ENCODE measurements at regions not wholly inside any gene's neighbourhood (a gene's known extent, or its start where the extent isn't known, plus 50 kb on each side); places are given as distances from the start of the nearest gene placed in this dataset.

DNA sequence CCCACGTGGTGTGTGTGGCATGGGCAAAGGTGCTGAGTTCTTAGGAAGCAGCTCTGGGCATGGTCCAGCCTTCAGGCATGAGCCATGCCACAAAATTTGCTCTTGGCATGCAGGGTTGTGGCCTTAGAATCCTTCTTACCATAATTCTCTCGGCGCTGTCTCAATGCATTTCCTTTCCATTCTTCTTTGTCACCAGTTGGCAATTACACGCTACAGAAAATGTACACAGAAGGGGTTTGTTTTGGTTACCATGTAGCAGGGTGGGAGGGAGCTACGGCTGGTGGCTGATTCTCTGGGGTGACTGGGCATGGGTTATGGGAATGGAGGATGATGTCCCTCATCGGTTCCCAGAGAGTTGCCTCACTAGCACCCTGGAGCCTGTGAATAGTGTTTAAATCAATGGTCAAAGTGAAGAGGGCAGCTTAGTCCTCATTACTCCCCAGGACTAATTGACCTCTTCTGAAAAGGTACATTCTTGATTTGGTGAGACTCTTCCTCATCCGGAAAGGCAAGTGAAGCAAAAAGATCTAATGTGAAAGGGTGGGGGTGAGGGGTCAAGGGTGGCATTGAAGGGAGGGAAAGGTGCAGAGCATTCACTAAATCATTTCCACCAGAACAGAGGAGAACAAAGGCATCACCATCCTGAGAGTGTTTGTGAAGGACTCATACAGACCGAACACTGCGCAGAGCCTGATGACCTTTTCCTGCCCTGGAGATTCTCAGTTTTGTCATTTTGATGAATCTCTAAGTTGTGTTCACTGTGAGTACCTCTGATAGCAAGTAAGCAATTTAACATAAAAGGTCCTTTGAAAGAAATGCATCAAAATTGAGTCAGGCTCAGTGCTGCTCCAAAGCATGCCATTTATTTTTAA is 199.8 kb upstream of the SFRP2 start:
- DNase-seq (ENCODE audit: low spot score): no peak

GRCh38 chr4:153987291-153987690 is 198.4 kb upstream of the SFRP2 start:
- DNase-seq (ENCODE audit: low spot score): no peak

DNA sequence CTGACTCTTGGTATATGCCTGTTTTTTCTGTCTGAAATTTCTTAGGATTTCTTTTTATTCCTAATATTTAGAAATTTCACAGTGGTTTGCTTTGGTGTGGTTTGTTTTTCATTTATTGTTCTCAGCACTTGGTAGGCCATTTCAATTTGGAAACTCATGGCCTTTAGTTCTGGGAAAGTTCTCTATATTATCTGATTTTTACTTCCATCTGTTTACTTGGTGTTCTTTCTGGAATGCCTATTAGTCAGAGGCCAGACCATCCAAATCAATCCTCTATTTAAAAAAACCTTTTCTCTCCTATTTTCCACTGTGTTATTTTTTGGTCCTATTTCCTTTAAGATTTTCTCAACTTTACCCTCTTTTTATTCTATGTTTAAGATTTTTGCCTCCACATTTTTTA is 188.1 kb upstream of the SFRP2 start:
- DNase-seq (ENCODE audit: low spot score): no peak

DNA sequence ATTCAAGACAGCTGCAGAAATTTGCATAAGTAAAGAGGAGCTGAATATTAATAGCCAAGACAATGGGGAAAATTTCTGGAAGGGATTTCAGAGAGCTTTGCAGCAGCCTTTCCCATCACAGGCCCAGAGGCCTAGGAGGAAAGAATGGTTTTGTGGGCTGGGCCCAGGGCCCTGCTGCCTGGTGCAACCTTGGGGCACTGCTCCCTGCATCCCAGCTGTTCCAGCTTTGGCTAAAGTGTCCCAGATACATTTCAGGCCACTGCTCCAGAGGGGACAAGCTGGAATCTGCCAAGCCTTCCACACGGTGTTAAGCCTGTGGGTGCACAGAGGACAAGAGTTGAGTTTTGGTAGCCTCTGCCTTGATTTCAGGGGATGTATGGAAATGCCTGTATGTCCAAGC is 185.6 kb upstream of the SFRP2 start:
- no peak for DNase-seq (ENCODE audit: low spot score)

GRCh38 chr4:153973942-153974341 is 185.1 kb upstream of the SFRP2 start:
- DNase-seq (ENCODE audit: low spot score): no peak

DNA sequence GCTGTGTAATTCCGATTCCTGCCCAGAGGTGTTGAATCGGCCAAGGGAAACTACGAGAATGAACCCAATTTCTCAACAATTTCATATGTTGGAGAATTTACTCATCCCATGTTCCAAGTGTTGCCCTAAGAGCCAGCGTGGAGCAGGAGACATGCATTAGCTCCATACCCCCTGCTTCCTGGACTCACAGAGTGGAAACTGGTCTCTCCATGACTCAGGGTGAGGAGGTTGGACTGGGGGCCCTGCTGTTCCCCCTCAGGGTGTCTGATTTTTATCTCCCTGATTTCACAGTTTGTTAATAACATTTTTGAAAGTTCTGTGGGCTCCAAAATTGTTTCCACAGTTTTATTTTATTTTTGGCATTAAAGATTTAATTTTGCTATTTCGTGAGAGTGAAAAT is 183.0 kb upstream of the SFRP2 start:
- DNase-seq (ENCODE audit: low spot score): no peak

DNA sequence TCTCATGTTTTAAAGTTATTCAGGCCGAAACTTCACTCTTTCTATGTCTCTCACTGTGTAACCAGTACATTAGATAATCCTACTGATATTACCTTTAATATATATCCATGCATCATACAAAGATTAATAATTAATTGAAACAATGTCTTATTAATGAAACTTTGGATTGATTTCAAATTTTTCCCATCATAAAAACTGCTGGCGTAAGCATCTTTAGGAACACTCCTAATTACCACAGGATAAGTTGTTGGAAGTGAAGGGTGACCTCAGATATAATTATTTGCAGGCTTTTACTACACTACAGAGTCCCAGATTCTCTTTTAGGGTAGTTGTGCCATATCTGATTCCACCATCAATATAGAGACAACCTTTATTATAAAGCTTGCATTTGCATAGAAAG is 181.3 kb upstream of the SFRP2 start:
- DNase-seq (ENCODE audit: low spot score): no peak

DNA sequence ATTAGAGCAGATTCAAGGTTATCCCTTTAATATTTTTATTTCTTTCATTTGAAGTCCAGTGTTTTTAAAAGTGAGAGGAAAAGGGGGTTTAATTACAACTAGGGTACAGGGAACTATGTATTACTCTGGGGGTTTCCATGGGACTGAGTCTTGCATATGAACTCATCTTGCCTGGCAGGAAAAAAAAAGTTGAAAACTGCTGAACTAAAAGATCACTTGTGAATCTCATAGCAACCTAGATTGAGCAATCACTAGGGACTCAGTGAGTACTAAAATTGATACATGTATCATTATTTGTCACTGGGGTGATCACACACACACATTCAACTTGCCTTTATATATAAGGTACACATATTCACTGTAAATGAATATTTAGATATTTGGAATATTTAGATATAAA is 180.7 kb upstream of the SFRP2 start:
- no peak for DNase-seq (ENCODE audit: low spot score)

GRCh38 chr4:153966641-153967040 is 177.8 kb upstream of the SFRP2 start:
- DNase-seq (ENCODE audit: low spot score): no peak

GRCh38 chr4:153963216-153963615 is 174.3 kb upstream of the SFRP2 start:
- DNase-seq (ENCODE audit: low spot score): no peak

DNA sequence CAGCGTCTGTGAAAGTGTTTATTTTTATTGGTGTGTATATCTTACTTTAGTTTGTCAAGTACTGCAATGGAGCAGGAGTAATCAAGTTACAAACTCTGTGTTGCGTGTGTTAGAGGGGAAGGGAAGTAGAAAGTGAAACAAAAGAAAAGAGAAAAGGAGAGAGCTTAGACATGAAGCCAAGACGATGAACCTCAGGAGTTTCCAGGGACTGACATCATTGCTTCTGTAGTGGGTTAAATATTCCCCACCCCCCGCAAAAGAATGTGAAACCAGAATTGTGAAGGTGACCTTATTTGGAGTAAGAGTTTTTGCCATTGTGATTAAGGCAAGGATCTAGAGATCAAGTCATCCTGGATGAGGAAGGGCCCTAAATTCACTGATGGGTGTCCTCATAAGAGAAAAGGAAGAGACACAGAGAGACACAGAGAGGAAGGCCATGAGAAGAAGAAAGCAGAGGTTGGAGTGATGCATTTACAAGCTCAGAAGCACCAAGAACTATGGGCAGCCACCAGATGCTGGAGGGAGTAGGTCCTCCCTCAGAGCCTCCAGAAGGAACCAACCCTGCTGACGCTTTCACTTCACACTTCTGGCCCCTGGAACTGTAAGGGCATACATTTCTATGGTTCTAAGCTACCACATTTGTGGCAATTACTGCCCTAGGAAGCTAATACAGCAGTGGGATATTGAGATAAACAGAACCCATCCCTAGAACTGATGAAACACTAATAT is 173.6 kb upstream of the SFRP2 start:
- no peak for DNase-seq (ENCODE audit: low spot score)

- DNase-seq (ENCODE audit: low spot score): no peak
These were observed 166.4 kb upstream of the SFRP2 start for GRCh38 chr4:153955327-153955726.

GRCh38 chr4:153954654-153955053 is 165.8 kb upstream of the SFRP2 start:
- no peak for DNase-seq (ENCODE audit: low spot score)

DNA sequence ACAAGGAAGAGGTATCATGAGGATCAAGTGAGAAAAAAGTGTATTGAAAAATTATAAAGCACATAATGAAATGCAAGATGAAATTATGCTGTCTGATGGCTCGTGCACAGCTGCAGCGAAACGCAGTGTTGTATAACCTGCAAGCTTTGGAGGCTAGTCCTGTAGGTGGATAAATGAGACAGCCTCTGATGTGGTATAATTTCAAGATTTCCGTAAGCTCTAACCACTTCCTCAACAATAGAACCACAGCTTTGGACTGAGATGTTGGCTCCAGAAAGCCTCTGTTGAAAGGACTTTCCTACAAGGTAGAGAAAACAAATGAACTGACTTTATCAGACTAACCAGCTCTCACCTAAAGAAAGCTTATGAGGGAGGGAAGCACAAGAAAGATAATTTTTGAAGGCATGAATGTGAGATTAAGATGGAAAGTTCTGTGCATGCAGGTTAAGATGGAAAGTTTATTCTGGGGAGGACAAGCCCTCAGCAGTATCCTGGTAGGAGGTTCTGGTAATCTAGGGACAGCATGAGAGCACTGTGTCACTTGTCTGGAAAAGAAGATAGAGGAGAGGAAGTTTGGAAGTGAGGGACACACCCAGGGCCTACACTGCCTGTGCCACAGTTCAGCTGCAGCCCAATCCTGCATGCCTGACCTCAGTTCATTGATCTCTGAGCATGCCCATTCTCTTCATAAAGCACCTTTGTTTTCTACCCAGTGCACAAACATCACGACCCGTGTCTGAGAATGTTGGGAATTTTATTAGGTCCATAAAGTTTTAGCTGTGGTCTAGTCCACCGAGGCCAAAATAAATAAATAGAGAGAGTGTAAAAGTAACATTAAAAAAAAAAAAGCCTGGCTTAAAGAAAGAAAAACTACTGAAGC is 161.5 kb upstream of the SFRP2 start:
- DNase-seq (ENCODE audit: low spot score): no peak

DNA sequence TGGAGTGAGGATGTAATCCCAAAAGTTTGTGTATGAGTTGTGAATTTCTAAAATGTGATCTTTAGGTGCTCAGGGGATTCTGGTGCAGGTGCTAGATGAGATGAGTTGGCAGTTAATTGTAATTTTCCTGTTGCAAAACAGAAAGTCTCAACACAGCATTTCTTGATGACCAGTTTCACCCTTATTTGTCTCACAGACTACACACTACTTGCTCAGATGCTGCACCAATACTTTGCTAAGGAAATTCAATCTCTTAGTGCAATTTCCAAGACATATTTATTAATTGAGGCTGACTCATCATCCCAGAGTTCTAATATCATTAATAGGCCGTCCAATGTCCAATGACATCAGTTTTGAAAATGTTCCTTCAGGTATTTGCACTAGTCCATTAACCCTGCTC is 159.2 kb upstream of the SFRP2 start:
- no peak for DNase-seq (ENCODE audit: low spot score)

DNA sequence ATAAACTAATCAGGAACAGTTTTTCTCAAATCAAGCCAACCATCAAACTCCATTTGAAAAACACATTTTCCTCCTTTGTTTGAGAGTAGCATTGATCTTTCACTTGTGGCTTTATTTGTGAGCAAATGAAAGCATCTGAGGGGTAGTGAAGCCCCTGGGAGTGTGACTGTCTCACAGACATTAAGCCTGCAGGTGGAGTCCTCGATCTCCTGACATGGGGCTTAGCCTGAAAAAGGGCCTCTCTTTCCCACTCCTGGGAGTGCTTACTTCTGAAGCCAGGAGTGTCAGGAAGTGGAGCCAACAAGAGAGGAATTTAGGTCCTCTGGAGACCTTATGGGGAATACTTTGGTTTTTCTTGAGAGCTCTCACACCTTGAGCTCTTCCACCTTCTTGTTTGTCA is 158.2 kb upstream of the SFRP2 start:
- DNase-seq (ENCODE audit: low spot score): no peak

- no peak for DNase-seq (ENCODE audit: low spot score)
These were observed 156.8 kb upstream of the SFRP2 start for GRCh38 chr4:153945704-153946103.

DNA sequence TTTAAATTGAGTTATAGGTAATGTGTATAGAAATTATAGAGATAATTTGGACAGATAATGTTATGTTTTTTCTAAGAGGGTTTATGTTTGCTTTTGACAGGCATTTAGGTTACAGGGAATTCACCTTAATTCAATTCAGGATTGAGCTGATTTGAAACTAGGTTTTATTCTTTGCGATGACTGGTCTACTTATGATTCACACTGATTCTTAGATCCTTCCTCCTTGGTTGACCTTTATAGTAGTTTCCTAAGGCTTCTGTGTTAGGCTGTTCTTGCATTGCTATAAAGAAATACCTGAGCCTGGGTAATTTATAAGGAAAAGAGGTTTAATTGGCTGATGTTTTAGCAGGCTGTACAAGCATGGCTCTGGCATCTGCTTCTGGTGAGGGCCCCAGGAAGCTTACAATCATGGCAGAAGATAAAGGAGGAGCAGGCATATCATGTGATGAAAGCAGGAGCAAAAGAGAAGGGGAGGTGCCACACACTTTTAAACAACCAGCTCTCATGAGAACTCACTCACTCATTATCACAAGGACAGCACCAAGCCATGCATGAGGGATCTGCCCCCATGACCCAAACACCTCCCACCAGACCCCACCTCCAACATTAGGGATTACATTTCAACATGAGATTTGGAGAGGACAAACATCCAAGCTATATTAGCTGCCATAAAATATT is 155.0 kb upstream of the SFRP2 start:
- no peak for DNase-seq (ENCODE audit: low spot score)

GRCh38 chr4:153940916-153941315 is 152.0 kb upstream of the SFRP2 start:
- no peak for DNase-seq (ENCODE audit: low spot score)

- DNase-seq (ENCODE audit: low spot score): no peak
These were observed 150.7 kb upstream of the SFRP2 start for GRCh38 chr4:153939570-153939969.

- DNase-seq (ENCODE audit: low spot score): no peak
These were observed 150.1 kb upstream of the SFRP2 start for GRCh38 chr4:153938994-153939393.

DNA sequence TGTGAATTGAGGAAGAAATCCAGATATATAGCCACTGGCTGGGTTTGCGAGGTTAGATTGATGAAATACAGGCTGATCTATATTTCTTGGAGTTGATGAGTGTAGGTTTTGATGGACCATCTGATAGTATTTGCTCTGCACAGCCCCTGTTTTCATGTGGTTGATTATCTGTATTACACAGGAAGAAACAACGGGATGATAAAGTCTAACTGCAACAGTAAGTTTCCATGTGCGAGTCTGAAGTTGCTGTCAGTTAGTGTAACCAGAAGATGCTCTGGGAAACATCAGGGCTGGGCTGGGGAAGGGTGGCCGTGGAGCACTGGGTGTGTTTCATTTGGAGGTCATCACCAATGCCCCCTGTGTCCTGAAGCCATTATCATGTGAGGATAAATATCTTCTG is 148.4 kb upstream of the SFRP2 start:
- no peak for DNase-seq (ENCODE audit: low spot score)

Data from ecto neural progenitor cell (in vitro differentiated cells).